Fibroblast of pulmonary artery (primary cell): ENCODE measurements at regions not wholly inside any gene's neighbourhood (a gene's known extent, or its start where the extent isn't known, plus 50 kb on each side); places are given as distances from the start of the nearest gene placed in this dataset.

Experiments used
- DNase-seq: peaks from one replicate; pipeline ENCODE4 v3.0.0-alpha.2; 2010; ENCODE audit warnings: low read depth
- H3K4me3 ChIP-seq: replicated peaks from 2 replicates; pipeline ENCODE4 v1.5.1; 2011; ENCODE audit warnings: low read depth, mild to moderate bottlenecking, control low read depth, low read length, moderate library complexity
- TF ChIP-seq, protein P1 (sequence below): IDR thresholded peaks from 2 replicates; pipeline ENCODE4 v1.5.1; 2011; ENCODE audit warnings: mild to moderate bottlenecking, control low read depth, low read length, inconsistent platforms; ENCODE audit errors: missing control alignments

DNA sequence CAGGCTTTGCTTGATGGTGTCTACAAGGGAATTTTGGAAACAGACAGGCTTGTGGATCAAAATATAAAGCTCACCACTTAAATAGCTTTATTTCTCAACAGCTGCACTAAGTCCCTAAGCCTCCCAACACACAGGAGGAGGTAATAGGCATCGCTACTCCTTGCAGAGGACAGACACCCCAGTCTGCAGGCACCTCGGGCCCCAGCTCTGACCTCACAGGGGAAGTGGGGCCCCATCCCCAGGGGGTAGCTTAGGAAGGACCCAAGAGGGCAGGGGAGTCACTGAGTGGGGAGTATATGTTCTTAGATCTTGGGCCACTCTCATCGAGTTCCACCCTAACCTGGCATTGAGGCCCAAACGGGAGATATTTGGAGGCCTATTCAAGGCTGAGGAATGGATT lies 66.7 kb upstream of the XPA start:
- H3K4me3 ChIP-seq = no peak overlapping the region
- TF ChIP-seq, protein P1, sequence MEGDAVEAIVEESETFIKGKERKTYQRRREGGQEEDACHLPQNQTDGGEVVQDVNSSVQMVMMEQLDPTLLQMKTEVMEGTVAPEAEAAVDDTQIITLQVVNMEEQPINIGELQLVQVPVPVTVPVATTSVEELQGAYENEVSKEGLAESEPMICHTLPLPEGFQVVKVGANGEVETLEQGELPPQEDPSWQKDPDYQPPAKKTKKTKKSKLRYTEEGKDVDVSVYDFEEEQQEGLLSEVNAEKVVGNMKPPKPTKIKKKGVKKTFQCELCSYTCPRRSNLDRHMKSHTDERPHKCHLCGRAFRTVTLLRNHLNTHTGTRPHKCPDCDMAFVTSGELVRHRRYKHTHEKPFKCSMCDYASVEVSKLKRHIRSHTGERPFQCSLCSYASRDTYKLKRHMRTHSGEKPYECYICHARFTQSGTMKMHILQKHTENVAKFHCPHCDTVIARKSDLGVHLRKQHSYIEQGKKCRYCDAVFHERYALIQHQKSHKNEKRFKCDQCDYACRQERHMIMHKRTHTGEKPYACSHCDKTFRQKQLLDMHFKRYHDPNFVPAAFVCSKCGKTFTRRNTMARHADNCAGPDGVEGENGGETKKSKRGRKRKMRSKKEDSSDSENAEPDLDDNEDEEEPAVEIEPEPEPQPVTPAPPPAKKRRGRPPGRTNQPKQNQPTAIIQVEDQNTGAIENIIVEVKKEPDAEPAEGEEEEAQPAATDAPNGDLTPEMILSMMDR = no peak
- DNase-seq = no peak

GRCh38 chr9:97766092-97766491 lies 69.0 kb upstream of the XPA start:
- H3K4me3 ChIP-seq = no peak overlapping the region
- peak; percentile 18 for DNase-seq
- TF ChIP-seq, protein P1 = no peak

DNA sequence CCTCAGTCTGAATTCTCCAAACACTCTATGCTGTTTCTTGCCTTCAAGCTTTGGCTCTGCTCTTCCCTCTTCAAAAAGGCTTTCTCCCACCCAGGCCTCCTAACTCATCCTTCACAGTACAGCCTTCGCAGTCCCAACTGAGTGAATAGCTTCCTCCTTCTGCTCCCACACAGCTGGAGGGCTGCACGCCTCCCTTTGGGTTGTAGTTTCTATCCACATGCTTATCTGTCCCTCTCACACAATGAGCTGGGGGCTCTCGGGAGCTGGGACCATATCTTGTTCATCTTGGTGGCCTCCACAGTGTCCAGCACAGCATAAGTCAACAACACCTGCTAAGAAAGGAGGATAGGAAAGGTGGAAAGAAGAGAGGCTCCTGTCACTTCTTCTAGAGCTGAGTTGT lies 69.5 kb upstream of the XPA start:
- no peak for DNase-seq
- no peak overlapping the region for H3K4me3 ChIP-seq
- TF ChIP-seq, protein P1 = no peak

GRCh38 chr9:97767891-97768290 lies 70.8 kb upstream of the XPA start:
- no peak for DNase-seq
- no peak overlapping the region for H3K4me3 ChIP-seq
- TF ChIP-seq, protein P1 = no peak

GRCh38 chr9:97768746-97769145 lies 71.6 kb upstream of the XPA start:
- H3K4me3 ChIP-seq = no peak overlapping the region
- DNase-seq = peak; percentile 23
- TF ChIP-seq, protein P1 = no peak

- H3K4me3 ChIP-seq = no peak overlapping the region
- TF ChIP-seq, protein P1 = no peak
Measured at GRCh38 chr9:97769208-97769607, 72.1 kb upstream of the XPA start.

DNA sequence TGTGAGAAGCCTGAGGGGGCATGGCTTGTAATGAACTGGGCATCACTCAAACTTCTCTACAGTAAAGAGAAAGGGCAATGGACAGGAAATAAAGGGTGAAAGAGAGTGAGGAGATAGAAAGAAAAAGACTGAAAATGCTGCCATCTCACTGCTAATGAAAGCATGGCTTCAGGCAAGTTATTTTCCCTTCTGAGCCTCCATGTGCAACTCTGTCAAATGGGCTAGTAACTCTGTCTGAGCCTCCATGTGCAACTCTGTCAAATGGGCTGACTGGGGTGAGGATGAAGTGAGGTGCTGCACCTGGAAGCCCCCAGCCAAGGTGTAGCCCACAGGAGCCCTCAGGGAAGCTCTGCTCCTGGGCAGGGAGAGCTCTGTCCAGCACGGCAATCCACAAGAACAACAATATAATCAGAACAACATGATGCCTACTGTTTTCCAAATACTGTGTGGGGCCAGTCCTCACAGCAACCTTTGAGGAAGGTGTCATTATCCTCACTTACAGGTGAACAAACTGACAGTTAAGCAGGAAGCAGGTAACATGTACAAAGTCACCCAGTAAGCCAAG lies 73.8 kb upstream of the XPA start:
- DNase-seq = no peak
- H3K4me3 ChIP-seq = no peak overlapping the region
- TF ChIP-seq, protein P1 = no peak

More at GRCh38 chr9:97769208-97769607, 72.1 kb upstream of the XPA start:
- no peak for DNase-seq
